GM12864 (cell line): ENCODE measurements at regions not wholly inside any gene's neighbourhood (a gene's known extent, or its start where the extent isn't known, plus 50 kb on each side); places are given as distances from the start of the nearest gene placed in this dataset.

ENCODE experiments used
- DNase-seq: peaks from one replicate; pipeline ENCODE4 v3.0.0-alpha.2; 2011; ENCODE audit warnings: low read depth
- H3K4me3 ChIP-seq: 2 replicates; pipeline ENCODE4 v1.5.1; 2011; ENCODE audit warnings: mild to moderate bottlenecking, low read depth, low read length, control low read depth
- TF ChIP-seq, protein P1 (sequence below): IDR thresholded peaks from 2 replicates; pipeline ENCODE4 v1.5.1; 2011; ENCODE audit warnings: low read depth, mild to moderate bottlenecking, moderate library complexity, low read length, control low read depth, inconsistent platforms; ENCODE audit errors: missing control alignments

DNA sequence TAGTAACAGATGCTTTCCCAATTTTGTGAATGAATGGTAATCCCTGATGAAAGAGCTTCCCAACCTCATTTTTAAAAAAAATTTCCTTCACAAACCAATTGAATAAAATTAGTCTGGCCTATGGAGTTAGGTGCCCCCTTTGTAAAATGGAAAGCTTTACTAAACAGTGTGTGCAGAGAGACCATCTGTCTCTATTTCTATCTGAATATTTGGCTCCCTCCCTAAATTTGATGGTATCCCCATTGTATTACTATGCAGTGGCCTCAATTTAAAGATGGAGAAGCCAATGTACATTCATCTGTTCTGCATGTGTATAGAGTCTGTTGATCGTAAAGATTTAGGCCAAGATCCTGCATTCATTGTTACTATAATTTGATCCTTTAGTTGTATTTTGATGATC lies 397.7 kb upstream of the RGS6 start:
- DNase-seq, result no peak

DNA sequence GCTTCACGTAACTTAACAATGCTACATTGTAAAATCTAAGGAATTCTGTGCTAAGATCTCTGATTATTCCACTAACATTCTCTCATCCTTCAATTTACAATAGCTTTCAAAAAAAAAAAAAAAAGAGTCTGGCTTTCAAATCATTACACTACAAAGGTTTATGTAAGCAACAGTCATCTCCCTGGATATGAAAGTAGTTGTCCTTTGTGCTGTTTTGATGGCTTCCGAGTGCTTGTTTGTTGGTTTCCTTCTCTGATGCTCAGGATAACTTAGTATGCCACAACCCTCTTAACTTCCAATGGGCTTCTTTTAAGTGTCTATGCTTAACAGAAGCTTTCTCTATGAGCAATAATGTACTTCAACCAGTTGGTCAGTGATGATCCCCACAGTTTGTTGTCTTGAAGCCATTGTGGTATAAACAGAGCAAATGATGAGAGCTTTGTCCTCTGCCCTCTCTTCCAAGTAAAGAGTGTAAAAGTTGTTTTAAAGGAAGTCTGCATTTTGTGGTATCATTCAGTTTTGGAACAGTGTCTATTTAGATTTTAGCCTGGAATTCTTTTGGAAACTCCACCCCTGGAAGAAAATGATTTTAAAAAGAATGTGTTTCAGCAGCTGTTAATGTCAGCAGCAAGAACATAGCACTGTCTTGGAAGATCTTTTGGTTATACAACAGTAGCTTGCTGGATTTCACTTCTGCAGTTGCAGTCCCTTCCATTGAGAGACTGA lies 396.1 kb upstream of the RGS6 start:
- no peak overlapping the region for H3K4me3 ChIP-seq
- TF ChIP-seq, protein P1, sequence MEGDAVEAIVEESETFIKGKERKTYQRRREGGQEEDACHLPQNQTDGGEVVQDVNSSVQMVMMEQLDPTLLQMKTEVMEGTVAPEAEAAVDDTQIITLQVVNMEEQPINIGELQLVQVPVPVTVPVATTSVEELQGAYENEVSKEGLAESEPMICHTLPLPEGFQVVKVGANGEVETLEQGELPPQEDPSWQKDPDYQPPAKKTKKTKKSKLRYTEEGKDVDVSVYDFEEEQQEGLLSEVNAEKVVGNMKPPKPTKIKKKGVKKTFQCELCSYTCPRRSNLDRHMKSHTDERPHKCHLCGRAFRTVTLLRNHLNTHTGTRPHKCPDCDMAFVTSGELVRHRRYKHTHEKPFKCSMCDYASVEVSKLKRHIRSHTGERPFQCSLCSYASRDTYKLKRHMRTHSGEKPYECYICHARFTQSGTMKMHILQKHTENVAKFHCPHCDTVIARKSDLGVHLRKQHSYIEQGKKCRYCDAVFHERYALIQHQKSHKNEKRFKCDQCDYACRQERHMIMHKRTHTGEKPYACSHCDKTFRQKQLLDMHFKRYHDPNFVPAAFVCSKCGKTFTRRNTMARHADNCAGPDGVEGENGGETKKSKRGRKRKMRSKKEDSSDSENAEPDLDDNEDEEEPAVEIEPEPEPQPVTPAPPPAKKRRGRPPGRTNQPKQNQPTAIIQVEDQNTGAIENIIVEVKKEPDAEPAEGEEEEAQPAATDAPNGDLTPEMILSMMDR, result no peak
- no peak for DNase-seq

More for the DNA sequence above, 397.7 kb upstream of the RGS6 start:
- no peak overlapping the region for H3K4me3 ChIP-seq
- TF ChIP-seq, protein P1, result no peak

DNA sequence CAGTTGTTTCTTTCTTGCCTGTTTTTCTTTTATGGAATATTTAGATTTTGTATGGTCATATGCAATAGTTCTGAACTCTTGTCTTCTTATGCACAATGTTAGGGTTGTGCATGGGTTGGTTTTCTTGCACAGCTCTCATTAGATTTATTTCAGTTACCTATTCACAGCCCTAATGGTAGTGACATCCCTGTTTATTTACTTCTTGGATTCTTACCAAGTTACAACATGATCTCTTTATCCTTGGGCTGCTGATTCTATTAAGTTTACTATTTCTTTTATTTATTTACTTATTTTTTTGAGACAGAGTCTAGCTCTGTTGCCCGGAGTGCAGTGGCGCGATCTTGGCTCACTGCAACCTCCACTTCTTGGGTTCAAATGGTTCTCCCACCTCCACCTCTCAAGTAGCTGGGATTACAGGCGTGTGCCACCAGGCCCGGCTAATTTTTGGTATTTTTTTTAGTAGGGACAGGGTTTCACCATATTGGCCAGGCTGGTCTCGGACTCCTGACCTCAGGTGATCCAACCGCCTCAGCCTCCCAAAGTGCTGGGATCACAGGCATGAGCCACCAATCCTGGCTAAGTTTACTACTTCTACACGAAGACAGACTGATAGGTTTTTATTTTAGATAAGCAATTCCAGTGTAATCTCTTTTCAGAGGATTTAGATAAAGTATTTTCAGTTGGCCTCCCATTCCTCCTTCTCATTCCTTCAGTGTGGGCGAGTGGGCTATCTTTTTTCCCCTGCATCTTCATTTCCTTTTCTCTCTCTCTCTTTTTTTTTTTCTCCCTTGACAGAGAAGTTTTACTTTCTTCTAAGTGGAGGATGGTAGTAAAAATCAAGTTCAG lies 395.1 kb upstream of the RGS6 start:
- H3K4me3 ChIP-seq, result no peak overlapping the region
- DNase-seq, result no peak
- TF ChIP-seq, protein P1, result no peak

DNA sequence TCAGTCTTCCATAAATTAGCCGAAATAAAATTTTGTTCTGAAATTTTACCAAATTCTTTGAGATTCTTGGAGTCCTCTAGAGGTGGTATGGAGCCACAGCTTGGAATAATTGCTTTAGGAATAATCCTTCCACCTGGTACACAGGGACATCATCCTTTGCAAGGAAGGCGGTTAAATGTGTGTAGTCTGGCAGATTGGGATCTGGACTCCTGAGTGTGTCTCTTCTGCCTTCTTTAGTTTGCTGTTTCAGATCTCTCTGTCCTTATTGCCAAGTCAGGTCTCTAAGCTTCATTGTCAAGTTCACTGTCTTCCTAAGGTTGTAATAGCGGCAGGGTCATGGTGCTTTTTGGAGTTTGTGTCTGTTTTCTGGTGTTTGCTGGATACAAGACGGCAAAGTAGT lies 393.9 kb upstream of the RGS6 start:
- no peak for DNase-seq
- TF ChIP-seq, protein P1, result no peak
- no peak overlapping the region for H3K4me3 ChIP-seq

DNA sequence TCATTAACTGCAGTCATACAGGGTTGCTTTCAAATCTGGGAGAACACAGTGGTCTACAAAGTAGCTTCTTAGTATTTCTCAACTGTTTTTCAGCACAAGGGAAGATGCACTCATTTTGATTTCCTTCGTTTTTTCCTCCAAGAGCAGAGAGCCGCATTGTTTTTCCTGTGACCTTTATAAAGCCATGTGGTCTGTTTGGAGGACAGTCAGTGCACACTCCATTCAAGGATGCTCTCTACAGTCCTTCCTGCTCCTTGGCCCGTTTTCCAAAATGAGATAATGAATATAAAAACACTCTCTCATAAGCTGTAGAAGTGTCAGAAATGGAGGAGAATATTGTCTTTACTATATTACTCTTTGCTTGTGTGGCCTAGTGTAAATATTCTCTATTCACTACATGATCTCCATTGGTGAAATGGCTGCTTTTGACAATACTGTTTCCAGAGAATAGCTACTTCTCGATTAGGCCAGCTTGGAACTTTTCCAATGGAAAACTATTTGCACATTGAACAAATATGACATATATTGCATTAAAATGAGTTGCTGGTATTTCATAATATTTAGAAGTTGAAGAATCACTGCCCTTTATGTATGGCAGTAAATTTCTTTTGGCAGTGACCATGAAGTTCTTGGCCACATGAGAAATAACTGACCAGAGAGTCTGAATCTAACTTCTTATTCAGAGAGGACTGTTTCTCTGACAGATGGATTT lies 393.1 kb upstream of the RGS6 start:
- DNase-seq, result no peak
- TF ChIP-seq, protein P1, result no peak
- no peak overlapping the region for H3K4me3 ChIP-seq

DNA sequence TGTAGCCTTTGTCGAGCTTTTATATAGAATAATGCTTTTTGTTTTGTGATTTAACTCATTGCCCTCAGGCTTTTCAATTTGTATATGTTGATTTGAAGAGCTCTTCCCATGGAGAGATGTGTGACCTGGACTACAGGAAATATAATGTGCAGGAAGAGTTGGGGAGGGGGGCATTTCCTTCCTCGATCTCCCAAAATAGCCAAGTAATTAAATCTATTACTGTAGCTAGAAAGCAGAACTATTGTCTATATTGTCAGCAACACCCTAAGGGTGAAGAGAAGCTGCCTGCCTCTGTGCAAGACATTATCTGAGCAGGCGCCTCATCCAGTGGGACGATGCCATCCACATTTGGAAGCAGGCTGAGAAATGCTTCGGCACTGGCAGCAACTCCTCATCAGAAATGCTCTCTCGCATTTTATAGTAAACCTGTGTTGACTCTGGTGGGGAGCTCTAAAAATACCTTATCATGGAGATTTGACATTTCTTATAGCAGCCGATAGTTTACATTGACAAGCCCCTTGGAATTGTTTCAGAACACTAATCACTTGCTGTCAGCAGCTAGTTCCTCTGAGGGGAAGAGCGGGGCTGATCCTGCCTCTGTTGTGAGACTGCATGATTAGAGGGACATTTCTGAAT lies 392.5 kb upstream of the RGS6 start:
- TF ChIP-seq, protein P1, result no peak
- DNase-seq, result no peak
- no peak overlapping the region for H3K4me3 ChIP-seq
